ENCODE measurements at regions not wholly inside any gene's neighbourhood (a gene's known extent, or its start where the extent isn't known, plus 50 kb on each side); places are given as distances from the start of the nearest gene placed in this dataset.
A peak's percentile ranks its signal among the peaks of the same experiment; 100 is the strongest.

DNA sequence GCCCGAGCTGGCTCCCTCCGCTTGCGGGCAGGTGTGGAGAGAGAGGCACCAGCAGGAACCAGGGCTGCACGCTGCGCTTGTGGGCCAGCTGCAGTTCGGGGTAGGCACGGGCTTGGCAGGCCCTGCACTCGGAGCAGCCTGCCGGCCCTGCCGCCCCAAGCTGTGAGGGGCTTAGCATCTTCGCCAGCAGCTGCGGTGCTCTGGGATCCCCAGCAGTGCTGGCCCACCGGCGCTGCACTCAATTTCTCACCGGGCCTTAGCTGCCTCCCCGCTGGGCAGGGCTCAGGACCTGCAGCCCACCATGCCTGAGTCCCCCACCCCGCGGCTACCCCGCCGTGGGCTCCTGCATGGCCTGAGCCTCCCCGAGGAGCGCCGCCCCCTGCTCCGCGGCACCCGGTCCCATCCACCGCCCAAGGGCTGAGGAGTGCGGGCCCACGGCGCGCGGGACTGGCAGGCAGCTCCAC is 434.4 kb upstream of the RGPD4 start:
- DNase-seq: no peak

- DNase-seq: no peak
Observed at GRCh38 chr2:107393516-107393915, 433.2 kb upstream of the RGPD4 start.

DNA sequence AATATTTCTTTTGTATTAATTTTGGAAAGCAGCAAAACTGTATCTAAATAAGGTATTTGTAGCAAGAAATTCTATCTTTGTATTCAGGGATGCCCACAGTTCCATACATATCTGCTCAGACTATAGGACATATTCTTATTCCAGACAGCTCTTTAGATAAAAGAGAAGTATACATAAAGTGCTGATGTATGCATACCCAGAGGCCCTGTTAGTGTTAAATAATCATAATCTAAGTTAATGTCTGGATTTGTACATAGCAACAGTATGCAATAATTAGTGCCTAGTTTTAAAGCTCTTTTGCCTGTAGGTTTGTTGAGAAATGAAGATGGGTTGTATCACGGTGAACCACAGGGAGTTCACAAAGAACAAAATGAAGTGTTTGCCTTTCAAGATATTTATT is 428.0 kb upstream of the RGPD4 start:
- no peak for DNase-seq

DNA sequence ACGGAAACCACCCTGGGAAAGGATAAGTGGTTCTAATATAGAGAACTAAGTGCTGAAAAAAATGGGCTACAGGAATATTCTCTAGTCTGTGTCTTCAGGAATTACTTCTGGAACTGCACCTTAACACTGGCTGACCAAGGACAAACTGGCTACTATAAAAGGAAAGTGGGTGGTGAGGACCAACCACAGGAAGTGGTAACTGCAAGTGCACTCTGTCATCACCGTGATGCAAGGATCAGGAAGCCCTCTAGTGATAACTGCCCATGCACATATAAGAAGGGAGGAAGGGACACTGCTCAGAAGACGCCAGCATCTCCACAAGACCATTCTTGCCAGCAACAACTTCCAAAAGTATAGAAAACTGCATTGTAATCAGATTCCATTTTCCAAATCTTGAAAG is 424.4 kb upstream of the RGPD4 start:
- DNase-seq: peak in 2 of 4 experiments; percentile 1

- DNase-seq: no peak
Observed at GRCh38 chr2:107405261-107405660, 421.4 kb upstream of the RGPD4 start.

GRCh38 chr2:107407017-107407416 is 419.7 kb upstream of the RGPD4 start:
- no peak for DNase-seq

GRCh38 chr2:107407974-107408373 is 418.7 kb upstream of the RGPD4 start:
- no peak for DNase-seq

DNA sequence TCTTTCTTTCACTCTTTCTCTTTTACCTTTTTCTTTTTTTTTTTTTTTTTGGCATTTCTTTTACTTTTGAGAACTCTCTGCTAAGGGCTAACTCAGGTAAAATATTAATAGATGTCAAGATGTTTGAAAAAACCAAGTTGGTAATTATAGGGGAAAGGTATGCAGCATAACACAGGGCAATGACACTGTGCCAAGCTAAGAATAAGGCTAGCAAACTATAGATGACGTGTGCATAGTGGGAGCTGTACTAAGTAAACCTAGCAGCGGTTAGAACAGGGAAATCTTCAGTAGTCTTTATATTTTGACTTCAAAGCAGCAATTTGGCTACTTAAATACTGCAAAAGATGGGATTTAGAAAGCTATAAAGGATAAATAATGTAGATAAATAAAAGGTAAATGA is 415.4 kb upstream of the RGPD4 start:
- no peak for DNase-seq

DNA sequence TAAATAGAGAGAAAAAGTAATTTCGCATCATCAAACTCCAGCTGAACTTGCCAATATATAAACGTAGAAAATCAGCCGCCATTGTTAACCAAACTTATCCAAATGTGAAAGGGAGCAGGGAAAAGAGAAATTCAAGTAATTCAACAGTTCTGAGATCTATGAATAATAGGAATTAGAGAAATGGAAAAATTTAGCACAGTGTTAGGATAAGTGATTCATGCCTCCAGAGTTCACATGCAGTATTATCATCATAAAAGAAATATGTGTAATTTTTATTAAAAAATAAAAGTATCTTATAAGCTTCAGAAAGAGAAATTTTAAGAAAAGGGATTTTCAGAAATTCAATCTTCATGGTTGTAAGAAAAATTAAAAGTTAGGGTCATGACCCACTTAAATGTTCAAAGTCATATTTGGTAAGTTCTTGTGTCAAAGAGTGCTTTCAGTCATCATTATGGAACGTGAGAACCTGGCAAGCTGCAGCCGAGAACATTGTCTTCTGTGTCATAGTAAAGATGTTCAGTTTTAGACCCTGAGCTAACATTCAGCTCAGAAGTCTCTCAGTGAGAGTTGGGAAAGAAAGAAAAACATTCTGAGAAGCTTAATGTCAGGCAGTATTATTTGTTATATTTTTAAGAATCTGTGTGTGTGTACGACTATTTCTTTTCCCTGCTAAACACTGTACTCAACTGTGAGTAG is 414.3 kb upstream of the RGPD4 start:
- no peak for DNase-seq

DNA sequence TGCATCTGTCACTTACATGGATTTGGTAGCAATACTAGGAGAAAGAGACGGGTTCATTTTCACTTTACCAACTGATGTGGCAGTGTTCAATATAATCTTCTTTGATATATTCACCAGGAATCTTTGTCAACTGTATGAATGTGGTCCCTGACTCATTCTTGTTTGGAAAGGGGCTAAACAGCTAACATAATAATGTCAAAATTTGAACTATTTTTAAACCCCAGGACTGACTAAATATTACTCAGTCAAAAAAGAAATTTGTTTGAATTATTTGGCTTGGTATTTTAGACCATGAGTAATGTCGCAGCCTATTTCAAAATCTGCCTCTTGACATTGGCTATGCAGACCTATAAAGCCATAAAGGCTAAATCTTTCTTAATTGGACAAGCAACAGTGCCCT is 413.7 kb upstream of the RGPD4 start:
- no peak for DNase-seq

GRCh38 chr2:107414376-107414775 is 412.3 kb upstream of the RGPD4 start:
- no peak for DNase-seq

DNA sequence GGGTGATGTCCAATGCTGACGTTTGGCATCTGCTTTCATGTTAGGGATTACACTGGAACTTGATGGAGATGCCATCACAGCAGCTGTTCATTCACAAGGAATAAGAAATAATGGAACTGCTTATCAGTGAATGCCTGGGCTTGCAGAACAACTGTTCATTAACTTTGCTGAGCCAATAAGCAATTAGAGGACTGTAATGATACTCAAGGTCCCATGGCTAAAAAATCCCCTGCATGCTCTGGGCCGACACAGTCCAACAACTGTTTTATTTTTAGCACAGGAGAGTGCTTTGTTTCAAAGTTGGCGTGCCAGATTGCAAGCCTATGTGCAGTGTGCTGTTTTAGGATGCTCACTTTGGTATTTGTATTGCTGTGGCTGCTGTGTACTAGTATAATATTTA is 408.0 kb upstream of the RGPD4 start:
- no peak for DNase-seq

DNA sequence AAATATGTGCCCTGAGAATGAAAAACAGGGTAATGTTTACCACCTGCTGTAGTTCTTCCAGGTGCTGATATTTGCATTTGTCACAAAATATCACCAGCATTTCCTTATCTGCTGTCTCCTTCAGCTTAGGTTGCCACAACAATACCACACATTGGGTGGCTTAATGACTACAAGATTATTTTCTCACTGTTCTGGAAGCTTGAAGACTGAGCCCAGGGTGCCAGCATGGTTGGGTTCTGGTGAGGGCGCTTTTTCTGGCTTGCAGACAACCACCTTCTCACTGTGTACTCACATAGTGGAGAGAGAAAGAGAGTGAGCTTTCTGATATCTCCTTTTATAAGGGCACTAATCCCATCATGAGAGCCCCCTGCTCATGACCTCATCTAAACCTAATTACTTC is 407.5 kb upstream of the RGPD4 start:
- no peak for DNase-seq

GRCh38 chr2:107428781-107429180 is 397.9 kb upstream of the RGPD4 start:
- no peak for DNase-seq

DNA sequence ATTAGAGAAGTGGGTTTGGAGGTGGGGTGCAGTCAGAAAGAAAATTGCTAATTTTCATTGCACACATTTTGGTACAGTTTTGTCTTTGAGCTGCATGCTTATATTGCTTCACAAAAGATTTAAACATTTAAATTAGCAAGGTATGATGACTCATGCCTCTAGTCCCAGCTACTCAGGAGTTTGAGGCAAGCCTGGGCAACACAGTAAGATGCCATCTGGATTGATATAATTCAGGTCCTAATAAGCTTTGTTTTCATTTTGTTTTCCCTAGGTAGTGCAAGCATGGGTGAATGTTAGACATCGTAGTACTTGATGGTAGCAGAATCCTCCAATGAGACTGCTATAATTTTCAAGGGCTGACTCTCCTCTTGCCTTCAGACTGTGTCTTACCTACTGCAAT is 396.7 kb upstream of the RGPD4 start:
- no peak for DNase-seq

- DNase-seq: no peak
Observed at GRCh38 chr2:107430596-107431266, 396.0 kb upstream of the RGPD4 start.

DNA sequence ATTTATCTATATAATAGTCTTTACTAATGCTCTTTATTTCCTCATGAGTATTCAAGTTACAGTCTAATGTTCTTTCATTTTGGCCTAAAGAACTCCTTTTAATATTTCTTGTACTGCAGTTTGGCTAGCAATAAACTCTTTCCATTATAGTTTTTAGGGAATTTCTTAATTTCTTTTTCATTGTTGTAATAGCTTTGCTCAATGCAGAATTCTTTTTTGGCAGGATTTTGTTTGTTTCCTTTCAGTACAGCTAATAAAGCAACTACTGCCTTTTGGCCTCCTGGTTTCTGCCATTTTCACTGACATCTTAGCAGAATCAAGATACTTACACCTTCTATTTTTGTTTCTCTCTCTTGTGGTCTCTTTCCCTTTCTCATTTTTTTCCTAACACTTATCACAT is 390.4 kb upstream of the RGPD4 start:
- DNase-seq: no peak

GRCh38 chr2:107437265-107437664 is 389.4 kb upstream of the RGPD4 start:
- DNase-seq: no peak

DNA sequence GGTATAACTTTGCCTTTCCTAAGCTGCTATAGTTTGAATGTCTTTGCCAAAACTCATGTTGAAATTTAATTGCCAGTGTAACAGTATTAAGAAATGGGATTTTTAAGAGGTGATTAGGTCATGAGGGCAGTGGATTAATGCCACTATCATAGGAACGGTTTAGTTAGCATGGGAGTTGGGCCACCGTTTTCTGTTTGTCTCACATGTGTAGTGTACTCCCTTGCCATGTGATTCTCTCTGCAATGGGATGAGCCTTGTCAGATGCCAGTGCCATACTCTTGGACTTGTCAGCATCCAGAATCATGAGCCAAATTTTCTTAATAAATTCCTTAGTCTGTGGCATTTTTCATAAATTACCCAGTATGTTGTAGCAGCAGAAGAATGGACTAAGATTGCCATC is 388.9 kb upstream of the RGPD4 start:
- DNase-seq: no peak

- DNase-seq: no peak
Observed at GRCh38 chr2:107448160-107448559, 378.5 kb upstream of the RGPD4 start.

DNA sequence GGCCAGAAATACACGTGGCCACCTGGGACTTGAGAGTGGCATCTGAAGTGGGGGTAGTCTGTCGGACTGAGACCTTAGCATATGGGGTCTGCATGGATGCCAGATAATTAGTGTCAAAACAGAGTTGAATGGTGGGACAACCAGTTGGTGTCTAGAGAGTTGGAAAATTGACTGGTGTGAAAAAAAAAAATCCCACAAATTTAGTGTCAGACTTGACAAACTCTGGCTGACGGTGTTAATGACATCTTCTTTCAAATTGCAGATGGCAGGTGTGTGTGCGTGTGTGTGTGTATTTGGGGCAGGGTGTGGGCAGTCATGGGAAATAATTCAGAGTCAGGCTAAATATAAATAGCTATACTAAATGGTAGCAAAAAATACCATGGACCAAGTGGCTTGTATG is 365.4 kb upstream of the RGPD4 start:
- no peak for DNase-seq

DNA sequence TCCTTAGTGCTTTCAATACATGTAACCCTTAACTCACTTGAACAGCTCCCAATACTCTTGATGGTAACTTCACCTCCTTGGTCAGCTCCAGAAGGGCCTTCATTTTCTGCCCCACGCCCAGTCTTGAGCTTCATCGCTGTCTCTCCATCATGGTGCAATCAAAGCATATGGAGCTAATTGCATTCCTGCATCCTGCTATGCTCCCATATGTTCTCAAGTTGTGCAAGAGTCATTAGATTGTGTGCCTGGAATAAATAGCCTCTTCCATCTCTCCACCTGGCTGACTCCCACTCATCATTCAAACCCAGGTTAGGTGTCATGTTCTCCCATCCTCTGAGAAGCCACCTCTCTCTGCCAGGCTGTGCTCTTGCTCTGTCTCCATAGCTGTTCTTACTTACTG is 364.5 kb upstream of the RGPD4 start:
- no peak for DNase-seq

DNA sequence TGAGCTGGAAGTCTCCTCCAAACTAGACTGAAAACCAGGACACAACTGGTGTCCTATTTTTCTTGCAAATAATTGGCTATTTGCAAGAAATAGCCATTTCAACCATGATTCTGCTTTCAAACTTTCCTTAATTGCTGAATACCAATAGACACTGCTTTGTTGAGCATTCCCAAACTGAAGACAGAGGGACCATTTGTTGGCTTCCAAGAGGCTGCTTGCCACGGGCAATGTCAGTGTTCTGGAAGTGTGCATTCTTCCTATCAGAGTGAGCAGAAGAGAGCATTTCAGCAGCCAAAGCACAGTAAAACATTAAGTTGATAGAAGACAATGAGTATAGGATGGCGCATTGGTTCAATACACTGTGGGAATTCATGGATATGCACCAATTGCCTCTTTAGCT is 360.5 kb upstream of the RGPD4 start:
- no peak for DNase-seq

DNA sequence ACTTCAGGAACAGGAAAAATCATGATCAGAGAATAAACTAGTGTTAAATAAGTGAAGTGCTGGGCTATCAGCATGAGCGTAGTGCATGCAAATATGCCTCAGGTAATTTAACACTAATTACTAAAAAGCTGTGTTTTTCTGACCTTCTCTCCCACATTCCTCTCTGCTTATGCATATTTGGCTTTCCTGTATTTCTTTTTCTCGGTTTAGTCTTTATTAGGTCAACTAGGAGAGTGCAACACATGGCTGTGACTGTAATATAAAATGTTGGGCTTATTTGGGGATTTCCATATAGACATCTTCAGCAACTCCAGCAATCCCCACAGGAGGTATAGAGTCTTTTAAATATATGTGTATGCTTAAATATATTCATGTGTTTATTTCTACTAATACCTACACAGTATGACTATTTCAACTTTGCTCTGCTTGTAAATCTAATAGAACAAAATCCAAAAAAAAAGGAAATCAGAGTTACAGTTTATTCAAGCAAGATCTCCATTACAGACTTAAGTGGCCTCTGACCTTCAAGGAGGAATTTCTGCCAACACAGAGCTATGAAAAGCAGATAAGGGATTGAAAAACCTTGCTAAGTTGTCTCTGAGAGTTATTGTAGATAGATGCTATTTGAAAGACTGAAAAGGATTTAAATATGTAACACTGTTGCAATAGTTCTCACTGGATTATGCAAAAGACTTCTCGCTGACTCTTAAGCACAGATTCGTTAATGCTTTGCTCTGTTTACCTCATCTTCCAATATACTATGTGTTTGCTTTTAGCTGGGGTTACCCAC is 359.5 kb upstream of the RGPD4 start:
- no peak for DNase-seq

All from suppressor macrophage (primary cell).